ENCODE measurements at regions not wholly inside any gene's neighbourhood (a gene's known extent, or its start where the extent isn't known, plus 50 kb on each side); places are given as distances from the start of the nearest gene placed in this dataset.

DNA sequence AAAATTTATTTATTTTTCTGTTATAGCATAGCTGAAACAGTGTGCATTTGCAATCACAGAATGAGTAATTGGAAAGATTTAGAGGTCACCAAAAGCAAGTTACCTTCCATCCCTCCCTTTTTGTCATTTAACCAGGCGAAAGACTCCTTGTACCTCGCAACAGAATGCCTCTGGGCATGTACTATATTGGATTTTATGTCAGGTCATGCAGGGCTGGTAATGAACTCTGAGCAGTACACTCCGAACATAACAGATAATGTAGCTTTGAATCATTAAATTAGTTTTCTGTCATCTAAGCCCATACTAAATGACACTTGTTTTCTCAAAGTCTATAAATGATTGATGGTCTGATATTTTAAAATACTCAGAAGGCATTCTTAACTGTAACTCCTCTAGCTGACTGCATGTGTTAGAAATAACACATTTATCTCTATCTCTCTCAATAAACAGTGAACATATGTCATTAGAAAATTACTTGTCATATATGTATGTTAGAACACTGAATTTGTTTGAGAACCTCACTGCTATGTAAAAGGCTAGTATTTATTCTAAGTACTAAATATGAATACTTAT, 541.2 kb downstream of the CDH10 start:
- peaks cover 2% of the 10 kb centered on the region; the same call in 1 of the 2 replicates for H3K9me3 ChIP-seq (ENCODE audit: low read length)
- no TSS peak for BruUV-seq (replicated peaks)
- no peak for TF ChIP-seq HDAC6 (IDR thresholded peaks at IDR 0.05; ENCODE audit: low read depth, low read length)
- TF ChIP-seq, protein P1, sequence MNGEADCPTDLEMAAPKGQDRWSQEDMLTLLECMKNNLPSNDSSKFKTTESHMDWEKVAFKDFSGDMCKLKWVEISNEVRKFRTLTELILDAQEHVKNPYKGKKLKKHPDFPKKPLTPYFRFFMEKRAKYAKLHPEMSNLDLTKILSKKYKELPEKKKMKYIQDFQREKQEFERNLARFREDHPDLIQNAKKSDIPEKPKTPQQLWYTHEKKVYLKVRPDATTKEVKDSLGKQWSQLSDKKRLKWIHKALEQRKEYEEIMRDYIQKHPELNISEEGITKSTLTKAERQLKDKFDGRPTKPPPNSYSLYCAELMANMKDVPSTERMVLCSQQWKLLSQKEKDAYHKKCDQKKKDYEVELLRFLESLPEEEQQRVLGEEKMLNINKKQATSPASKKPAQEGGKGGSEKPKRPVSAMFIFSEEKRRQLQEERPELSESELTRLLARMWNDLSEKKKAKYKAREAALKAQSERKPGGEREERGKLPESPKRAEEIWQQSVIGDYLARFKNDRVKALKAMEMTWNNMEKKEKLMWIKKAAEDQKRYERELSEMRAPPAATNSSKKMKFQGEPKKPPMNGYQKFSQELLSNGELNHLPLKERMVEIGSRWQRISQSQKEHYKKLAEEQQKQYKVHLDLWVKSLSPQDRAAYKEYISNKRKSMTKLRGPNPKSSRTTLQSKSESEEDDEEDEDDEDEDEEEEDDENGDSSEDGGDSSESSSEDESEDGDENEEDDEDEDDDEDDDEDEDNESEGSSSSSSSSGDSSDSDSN (CRISPR knock-in tag; IDR thresholded peaks at IDR 0.05) = no peak
- TF ChIP-seq PCBP1 (IDR thresholded peaks at IDR 0.05; ENCODE audit: borderline replicate concordance, low read depth, low read length) = no peak
- TF ChIP-seq ATF1 (CRISPR knock-in tag; IDR thresholded peaks at IDR 0.05) = no peak
- TF ChIP-seq, protein P2, sequence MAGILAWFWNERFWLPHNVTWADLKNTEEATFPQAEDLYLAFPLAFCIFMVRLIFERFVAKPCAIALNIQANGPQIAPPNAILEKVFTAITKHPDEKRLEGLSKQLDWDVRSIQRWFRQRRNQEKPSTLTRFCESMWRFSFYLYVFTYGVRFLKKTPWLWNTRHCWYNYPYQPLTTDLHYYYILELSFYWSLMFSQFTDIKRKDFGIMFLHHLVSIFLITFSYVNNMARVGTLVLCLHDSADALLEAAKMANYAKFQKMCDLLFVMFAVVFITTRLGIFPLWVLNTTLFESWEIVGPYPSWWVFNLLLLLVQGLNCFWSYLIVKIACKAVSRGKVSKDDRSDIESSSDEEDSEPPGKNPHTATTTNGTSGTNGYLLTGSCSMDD (CRISPR knock-in tag; IDR thresholded peaks at IDR 0.05) = no peak
- TF ChIP-seq PLRG1 (conservative IDR thresholded peaks at IDR 0.05) = no peak
- intact Hi-C loops (cut with micrococcal nuclease; ENCODE audit: unreplicated experiment) = no loop called here
- no peak overlapping the region for H3K9ac ChIP-seq (ENCODE audit: insufficient read depth, low read depth, low read length)
- H3K79me2 ChIP-seq (ENCODE audit: insufficient read depth, low read length) = no peaks in the 10 kb centered on the region
- no peak overlapping the region for H3K27ac ChIP-seq (ENCODE audit: extremely low read length, insufficient read depth, low read length)
- ChIA-PET POLR2A (no interaction called here), CTCF (ENCODE audit: low intra/inter-chr PET ratio, low total read pairs) (no interaction called here)
- no peaks in the 10 kb centered on the region for H4K20me1 ChIP-seq (ENCODE audit: insufficient read depth, low read length)
- no peaks in the 10 kb centered on the region for H3K4me1 ChIP-seq (ENCODE audit: insufficient read depth, low read length)
- no peak overlapping the region for H3K4me3 ChIP-seq (replicated peaks in 1 of 3; ENCODE audit: insufficient read depth in 1 of 3, low read depth in 2 of 3, low read length in 3 of 3)
- H3K27me3 ChIP-seq (ENCODE audit: control insufficient read depth in 1 of 2, insufficient read depth in 2 of 2, low read length in 2 of 2) = no peaks in the 10 kb centered on the region
- no peak overlapping the region for H3K4me2 ChIP-seq (ENCODE audit: low read depth, low read length)
- H2AFZ ChIP-seq (ENCODE audit: low read length) = no peak overlapping the region
- no peak for ATAC-seq
- WGBS (ENCODE audit: low lambda C conversion rate) = 7% methylated on average over 3 of the region's 3 CpGs
- no peak for FAIRE-seq
- no peak for DNase-seq (ENCODE audit: low spot score)
- in situ Hi-C loops (cut with HindIII; ENCODE audit: extremely low pct_ligation_motif_present, low pct_unique_long_range_greater_than_20kb) = no loop called here
- no peaks in the 10 kb centered on the region for H3K36me3 ChIP-seq (replicated peaks in 1 of 2; ENCODE audit: control insufficient read depth in 1 of 2, insufficient read depth in 2 of 2, low read length in 2 of 2)

Measured in HepG2 (cell line).